Adrenal gland (tissue), 5 donors: ENCODE measurements at regions not wholly inside any gene's neighbourhood (a gene's known extent, or its start where the extent isn't known, plus 50 kb on each side); places are given as distances from the start of the nearest gene placed in this dataset.

Experiments used
- CTCF ChIP-seq, 6 experiments: fragments of 450-650 bp in 4 of 6; fragments of 200-600 bp in 2 of 6; sonication (generic) in 1 of 6; IDR thresholded peaks; 1 replicate in 5 of 6; 2 replicates in 1 of 6; pipeline versions ENCODE4 v1.5.1 to v1.8.0; 2016 to 2021; ENCODE audit warnings: antibody characterized with exemption in 6 of 6, mild to moderate bottlenecking in 2 of 6, moderate library complexity in 1 of 6
- POLR2A ChIP-seq, 2 donors: fragments of 450-650 bp; IDR thresholded peaks; one replicate each; pipeline ENCODE4 v1.6.1; 2017; ENCODE audit warnings: antibody characterized with exemption in 2 of 2, mild to moderate bottlenecking in 2 of 2, moderate library complexity in 1 of 2
- donor health status: DM: no; HTN: no; CAD: no.

- no peak for TF ChIP-seq CTCF (IDR thresholded peaks at IDR 0.05)
- TF ChIP-seq POLR2A (IDR thresholded peaks at IDR 0.05): no peak
These were observed 320.4 kb downstream of the RWDD3 start for GRCh38 chr1:95554408-95554807.
